ENCODE measurements at regions not wholly inside any gene's neighbourhood (a gene's known extent, or its start where the extent isn't known, plus 50 kb on each side); places are given as distances from the start of the nearest gene placed in this dataset.

GRCh38 chr13:106882246-106882645 lies 314.3 kb upstream of the ARGLU1 start:
- Histone ChIP-seq H3K27me3 (ENCODE audit: insufficient read depth, low read length) (peaks cover 6% of the 10 kb centered on the region; the same call in 1 of the 2 replicates), H3K4me1 (ENCODE audit: control insufficient read depth in 1 of 2, insufficient read depth in 2 of 2, low read length in 2 of 2) (no peaks in the 10 kb centered on the region), H4K20me1 (ENCODE audit: insufficient read depth) (no peaks in the 10 kb centered on the region), H2AFZ (ENCODE audit: low read depth, low read length, poor library complexity, severe bottlenecking) (no peak overlapping the region), H3K4me3 (replicated peaks in 1 of 2; ENCODE audit: low read depth in 1 of 2, low read length in 2 of 2) (no peak overlapping the region), H3K9ac (ENCODE audit: low read length) (no peak overlapping the region), H3K79me2 (ENCODE audit: insufficient read depth, low read length) (no peaks in the 10 kb centered on the region), H3K9me2 (ENCODE audit: insufficient read depth) (no peaks in the 10 kb centered on the region), H3K9me3 (ENCODE audit: control insufficient read depth in 1 of 2, insufficient read depth in 1 of 2, low read depth in 1 of 2, low read length in 2 of 2) (no peaks in the 10 kb centered on the region), H3K4me2 (ENCODE audit: low read length) (no peak overlapping the region), H3K27ac (ENCODE audit: low read depth, low read length) (no peak overlapping the region), H3K36me3 (ENCODE audit: control insufficient read depth in 1 of 2, insufficient read depth in 2 of 2, low read length in 2 of 2) (no peaks in the 10 kb centered on the region)
- RAD21 ChIA-PET (ENCODE audit: low non-redundant PET in 1 of 2, low total read pairs in 2 of 2, uncharacterized antibody in 2 of 2, unreplicated experiment in 2 of 2): no interaction called here
- POLR2A ChIA-PET: no interaction called here
- ATAC-seq (no peak), DNase-seq (ENCODE audit: low read depth, low spot score) (no peak)
- no peak for TF ChIP-seq RAD21 (IDR thresholded peaks at IDR 0.05; ENCODE audit: low read depth)
- no peak for TF ChIP-seq CTCF (IDR thresholded peaks at IDR 0.05 in 2 of 3, conservative IDR thresholded peaks at IDR 0.05 in 1 of 3; ENCODE audit: borderline replicate concordance in 1 of 3, insufficient read depth in 1 of 3, low read depth in 2 of 3, low read length in 2 of 3)
- TF ChIP-seq POLR2A (IDR thresholded peaks at IDR 0.05; ENCODE audit: borderline replicate concordance, extremely low read depth, insufficient read depth, insufficient read length): no peak
- no peak for TF ChIP-seq ELF1 (IDR thresholded peaks at IDR 0.05; ENCODE audit: borderline replicate concordance, low read depth)
- TF ChIP-seq FOSL1 (IDR thresholded peaks at IDR 0.05; ENCODE audit: low read depth): no peak
- no peak for TF ChIP-seq EZH2 (IDR thresholded peaks at IDR 0.05)
- TF ChIP-seq CBX3 (IDR thresholded peaks at IDR 0.05; ENCODE audit: low read depth): no peak
- TF ChIP-seq ZFX (IDR thresholded peaks at IDR 0.05): no peak
- TF ChIP-seq ZBTB33 (IDR thresholded peaks at IDR 0.05; ENCODE audit: extremely low read depth, insufficient replicate concordance, low read length): no peak
- no peak for TF ChIP-seq ATF3 (IDR thresholded peaks at IDR 0.05)
- no peak for TF ChIP-seq SP1 (IDR thresholded peaks at IDR 0.05; ENCODE audit: low read depth)
- no peak for TF ChIP-seq SRF (IDR thresholded peaks at IDR 0.05; ENCODE audit: low read depth)
- TF ChIP-seq TCF7L2 (IDR thresholded peaks at IDR 0.05; ENCODE audit: borderline replicate concordance, extremely low read depth, insufficient read depth, insufficient read length): no peak
- no peak for TF ChIP-seq YY1 (IDR thresholded peaks at IDR 0.05; ENCODE audit: extremely low read depth, insufficient replicate concordance, low read depth, low read length)
- no peak for TF ChIP-seq EGR1 (IDR thresholded peaks at IDR 0.05; ENCODE audit: low read depth)
- intact Hi-C loops (cut with micrococcal nuclease): no loop called here
- no TSS peak for BruUV-seq (replicated peaks)
- CTCF ChIA-PET: no interaction called here
